GM12872 (cell line): ENCODE measurements at regions not wholly inside any gene's neighbourhood (a gene's known extent, or its start where the extent isn't known, plus 50 kb on each side); places are given as distances from the start of the nearest gene placed in this dataset.

Experiments
- TF ChIP-seq, protein P1 (sequence below): IDR thresholded peaks from 3 replicates; pipeline ENCODE4 v1.5.1; 2011; ENCODE audit warnings: low read depth, mild to moderate bottlenecking, low read length, moderate library complexity; ENCODE audit not compliant: insufficient read depth

- TF ChIP-seq, protein P1, sequence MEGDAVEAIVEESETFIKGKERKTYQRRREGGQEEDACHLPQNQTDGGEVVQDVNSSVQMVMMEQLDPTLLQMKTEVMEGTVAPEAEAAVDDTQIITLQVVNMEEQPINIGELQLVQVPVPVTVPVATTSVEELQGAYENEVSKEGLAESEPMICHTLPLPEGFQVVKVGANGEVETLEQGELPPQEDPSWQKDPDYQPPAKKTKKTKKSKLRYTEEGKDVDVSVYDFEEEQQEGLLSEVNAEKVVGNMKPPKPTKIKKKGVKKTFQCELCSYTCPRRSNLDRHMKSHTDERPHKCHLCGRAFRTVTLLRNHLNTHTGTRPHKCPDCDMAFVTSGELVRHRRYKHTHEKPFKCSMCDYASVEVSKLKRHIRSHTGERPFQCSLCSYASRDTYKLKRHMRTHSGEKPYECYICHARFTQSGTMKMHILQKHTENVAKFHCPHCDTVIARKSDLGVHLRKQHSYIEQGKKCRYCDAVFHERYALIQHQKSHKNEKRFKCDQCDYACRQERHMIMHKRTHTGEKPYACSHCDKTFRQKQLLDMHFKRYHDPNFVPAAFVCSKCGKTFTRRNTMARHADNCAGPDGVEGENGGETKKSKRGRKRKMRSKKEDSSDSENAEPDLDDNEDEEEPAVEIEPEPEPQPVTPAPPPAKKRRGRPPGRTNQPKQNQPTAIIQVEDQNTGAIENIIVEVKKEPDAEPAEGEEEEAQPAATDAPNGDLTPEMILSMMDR, result no peak
Observed at GRCh38 chr21:43318368-43318767, 108.6 kb downstream of the SIK1 start.

DNA sequence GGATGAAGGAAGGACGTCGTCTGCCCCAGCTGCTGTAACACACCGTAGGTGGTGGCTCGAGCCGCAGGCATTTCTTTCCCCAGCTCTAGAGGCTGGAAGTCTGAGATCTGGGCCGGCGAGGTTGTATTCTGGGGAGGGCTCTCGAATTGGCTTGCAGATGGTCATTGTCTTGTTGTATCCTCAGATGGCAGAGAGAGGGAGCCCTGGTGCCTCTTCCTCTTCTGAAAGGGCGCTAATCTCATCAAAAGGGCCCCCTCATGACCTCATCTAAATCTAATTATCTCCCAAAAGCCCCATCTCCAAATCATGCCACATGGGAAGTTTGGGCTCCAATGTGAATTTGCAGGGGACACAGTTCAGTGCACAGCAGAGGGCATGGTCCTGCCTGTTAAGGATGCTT is 109.0 kb downstream of the SIK1 start:
- TF ChIP-seq, protein P1, result peak; percentile 14; the same call in 1 of the 3 replicates

DNA sequence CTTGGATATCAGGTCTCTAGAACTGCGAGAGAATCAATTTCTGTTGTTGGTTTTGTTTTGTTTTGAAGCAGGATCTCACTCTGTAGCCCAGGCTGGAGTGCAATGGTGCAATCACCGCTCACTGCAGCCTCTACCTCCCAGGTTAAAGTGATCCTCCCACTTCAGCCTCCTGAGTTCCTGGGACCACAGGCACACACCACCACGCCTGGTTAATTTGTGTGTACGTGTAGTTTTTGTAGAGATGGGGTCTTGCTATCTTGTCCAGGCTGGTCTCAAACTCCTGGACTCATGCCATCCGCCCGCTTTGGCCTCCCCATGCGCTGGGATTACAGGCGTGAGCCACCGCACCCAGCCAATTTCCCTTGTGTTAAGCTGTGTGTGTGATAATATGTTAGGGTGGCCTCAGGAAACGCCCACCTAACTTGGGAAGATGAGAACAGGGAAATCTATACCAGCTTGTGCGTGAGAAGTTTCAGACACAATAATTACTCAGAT is 109.6 kb downstream of the SIK1 start:
- TF ChIP-seq, protein P1, result no peak

DNA sequence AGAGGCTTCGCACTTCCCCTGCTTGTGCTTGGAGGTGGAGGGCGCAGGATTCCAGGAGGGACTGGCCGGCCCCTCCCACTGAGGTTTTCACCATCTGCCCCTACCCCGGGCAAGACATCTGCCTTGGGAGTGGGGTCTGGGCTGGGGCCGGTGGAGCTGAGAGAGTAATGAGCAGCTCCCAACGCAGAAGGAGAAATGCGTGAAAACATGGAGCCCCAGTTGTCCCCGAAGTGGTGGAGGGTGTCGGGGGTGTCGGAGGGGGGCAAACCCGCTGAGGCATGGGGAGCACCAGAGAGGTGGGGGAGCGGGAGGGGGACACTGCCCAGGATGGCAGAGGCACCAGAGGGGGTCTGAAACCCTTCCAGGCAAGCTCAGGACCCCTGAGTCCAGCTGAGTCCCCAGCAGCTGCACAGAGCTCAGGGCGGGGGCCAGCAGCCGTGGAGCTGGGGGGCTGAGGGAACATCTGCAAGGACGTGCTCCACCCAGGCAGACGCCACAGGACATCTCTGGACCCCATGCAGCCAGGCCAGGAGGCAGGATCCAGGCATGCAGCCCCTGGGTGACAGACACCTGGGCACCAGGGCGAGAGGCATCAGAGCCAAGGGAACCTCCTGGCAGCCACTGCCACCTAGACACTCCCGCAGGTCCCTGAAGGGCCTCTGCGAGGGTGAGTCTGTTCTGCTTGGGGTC is 110.6 kb downstream of the SIK1 start:
- TF ChIP-seq, protein P1, result no peak

DNA sequence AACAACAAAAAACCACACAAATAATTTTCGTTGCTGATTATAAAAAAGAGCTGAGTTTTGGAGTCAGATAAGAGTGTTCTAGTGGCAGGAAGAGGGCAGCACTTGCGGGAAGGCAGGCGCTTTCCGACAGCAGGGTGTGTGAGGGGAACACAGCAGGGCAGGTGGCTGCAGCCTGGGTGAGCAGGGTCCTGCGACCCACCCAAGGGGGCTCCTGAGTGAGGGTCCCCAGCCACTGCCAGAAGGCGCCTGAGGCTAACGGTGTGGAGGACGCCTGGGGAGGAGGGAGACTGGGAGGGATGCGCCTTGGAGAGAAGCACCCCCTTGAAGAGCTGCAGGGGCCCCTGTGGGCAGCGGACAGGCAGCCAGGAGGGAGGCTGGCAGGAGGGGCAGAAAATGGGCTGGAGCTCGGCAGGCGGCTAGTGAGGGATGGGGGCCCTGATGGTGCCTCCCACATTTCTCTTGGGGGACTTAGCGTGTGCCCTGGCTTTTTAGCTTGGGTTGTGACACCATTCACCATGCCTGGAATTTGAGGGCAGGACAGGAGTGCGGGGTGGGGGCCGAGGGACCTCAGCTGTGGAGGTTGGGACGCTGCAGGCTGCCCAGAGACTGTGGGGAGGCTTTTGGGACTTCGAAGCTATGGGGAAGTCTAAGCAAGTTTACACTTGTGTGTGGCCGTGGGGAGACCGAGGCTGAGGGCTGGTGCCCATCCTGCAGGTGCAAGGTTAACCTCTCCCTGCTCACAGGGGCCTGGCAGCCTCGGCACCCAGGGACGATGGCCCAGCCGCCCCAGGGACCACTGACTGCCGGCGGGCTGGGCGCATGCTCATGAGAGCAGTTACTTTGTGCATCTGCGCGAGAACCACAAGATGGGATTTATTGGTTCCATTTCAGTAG is 111.4 kb downstream of the SIK1 start:
- TF ChIP-seq, protein P1, result 0 out of 3 replicates have a peak, but pooled peaks have one; percentile 4

DNA sequence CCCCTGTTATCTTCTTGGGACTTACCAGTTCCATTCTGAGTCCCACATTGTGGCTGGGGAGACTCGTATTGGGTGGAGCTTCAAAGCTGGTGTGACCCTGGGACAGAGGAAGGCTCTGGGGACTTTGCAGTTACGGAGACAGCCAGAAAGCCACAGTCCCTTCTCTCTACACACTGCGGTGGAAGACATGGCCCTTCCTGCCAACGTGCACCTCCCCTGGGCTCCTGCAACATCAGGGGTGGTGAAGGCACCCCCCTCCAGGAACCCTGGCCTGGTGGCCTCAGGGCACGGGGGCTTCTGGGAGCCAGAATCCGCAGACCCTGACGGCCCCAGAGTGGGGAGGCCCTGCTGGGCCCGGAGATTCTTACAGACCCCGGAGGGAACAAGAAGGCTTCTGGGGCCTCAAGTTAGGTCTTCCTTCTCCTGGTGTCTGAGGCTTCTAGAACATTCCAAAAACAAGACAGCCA is 113.0 kb downstream of the SIK1 start:
- TF ChIP-seq, protein P1, result no peak
